HG02642 (cell line): ENCODE measurements at regions not wholly inside any gene's neighbourhood (a gene's known extent, or its start where the extent isn't known, plus 50 kb on each side); places are given as distances from the start of the nearest gene placed in this dataset.

Experiments used
- ATAC-seq: cut with Tn5 transposase; IDR thresholded peaks from one replicate; pipeline ENCODE4 v1.9.1; 2021; ENCODE audit warnings: mild to moderate bottlenecking; ENCODE audit not compliant: unreplicated experiment, poor library complexity

DNA sequence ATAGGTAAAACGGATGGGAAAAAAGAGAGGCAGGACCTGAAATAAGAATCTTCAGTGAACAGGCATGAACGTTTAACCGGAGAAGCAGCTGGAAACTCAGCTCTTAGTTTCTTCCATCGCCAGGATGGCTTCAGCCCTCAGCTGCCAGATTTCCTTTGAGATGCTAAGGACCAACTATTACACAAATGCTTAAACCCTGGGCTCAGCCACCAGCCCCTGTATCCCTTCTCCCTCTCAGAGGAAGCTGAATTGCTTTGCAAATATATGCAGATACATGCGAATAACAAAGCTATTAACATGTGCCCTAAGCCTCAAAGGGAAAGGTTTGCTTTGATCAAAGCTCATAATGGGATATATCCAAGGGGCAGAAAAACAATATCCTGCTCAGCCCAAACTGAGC is 515.1 kb downstream of the OMA1 start:
- ATAC-seq: no peak

DNA sequence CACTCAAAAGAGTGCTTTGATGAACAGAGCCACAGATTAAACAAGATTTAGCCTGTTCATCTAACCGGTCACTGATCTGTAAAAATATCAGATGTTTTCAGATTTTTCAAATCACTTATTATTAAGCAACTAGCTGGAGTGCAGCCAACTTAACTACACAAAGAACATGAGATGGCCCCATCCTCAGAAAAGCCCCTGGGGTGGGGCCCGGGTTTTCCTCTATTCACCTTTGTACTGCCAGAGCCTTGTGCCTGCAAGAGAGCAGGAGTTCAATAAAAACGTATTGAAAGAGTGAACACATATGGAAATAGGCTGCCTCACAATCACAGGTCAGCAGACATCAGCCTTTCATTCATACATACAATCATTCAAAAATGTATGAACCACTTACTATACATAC is 516.1 kb downstream of the OMA1 start:
- no peak for ATAC-seq

DNA sequence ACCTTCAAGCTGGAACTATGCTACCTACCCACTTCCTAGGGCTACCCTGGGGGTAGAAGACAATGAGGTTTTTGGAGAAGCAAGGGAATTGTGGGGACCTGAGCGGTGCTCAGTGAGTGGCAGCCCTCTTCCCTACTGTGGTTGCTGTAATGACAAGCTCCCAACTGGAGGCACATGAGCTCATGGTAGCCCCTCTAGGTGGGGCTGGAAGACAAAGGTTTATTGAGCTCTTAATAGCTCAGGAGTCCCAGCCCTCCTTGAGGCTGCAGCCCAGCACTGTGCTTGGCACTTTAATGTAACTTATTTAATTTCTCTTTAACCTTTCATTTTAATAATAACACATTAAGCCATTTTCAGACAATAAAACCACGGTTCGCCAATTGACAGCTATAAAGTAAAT is 528.9 kb downstream of the OMA1 start:
- ATAC-seq: no peak

DNA sequence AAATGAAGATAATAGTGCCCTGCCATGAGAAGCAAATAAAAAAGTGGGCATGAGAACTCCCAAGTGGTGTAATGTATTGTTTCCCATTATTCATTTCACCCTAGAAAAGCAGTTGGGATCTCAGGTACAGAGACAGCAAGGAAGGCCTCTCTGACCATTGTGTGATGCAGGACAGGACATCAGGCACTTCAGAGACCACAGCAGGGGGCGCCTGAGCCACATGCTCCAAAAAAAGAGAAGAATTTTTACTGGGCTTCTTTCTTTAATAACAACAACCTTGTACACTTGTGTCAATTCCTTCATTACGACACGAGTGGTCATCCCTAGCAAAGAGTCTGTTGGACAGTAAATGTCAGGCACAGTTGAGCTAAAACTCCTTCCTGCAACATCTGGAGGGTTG is 533.3 kb downstream of the OMA1 start:
- no peak for ATAC-seq

DNA sequence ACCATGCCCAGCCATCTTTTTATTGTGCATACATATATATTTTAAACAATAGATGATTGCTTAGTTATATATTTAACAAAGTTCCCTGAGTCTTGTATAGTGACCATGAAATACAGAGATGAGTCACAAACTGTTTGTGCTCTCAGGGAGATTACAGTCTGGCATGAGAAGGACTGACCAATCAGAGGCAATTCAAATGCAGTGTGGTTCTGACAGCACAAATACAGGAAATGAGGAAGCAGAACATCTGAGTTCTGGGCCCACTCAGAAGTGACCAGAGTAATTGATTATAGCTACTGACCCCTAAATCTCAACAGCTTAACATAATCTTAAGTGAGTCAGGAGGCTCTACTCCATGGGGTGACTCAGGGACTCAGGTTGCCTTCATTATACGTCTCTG is 534.5 kb downstream of the OMA1 start:
- no peak for ATAC-seq

DNA sequence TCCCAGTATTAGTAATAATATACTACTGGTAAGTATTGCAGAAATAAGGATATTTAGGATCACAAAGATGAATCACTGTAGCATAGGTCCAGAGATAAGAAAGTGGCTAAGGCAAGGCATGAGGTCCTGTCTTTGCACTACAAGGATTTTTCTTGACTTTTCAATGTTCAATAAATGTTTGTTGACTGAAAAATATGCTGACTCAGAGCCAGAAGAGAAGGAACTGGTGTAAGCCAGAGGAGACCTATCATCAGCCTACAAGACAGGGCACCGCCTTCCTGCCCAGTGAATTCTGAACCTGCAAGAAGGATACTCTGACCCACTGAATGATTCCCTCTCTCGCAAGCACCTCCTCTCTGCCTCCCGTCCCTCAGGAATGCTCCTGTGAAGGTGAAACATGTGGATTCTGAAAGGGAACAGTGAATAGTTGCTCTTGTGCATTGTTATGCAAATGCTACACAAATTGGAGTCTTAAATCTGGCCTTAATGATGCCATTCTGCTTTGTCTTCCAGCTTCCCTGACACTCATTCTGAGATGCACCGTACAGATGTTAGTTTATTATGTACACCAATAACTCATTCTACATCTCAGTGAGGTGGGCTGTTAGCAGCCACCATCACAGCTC is 540.0 kb downstream of the OMA1 start:
- ATAC-seq: no peak

DNA sequence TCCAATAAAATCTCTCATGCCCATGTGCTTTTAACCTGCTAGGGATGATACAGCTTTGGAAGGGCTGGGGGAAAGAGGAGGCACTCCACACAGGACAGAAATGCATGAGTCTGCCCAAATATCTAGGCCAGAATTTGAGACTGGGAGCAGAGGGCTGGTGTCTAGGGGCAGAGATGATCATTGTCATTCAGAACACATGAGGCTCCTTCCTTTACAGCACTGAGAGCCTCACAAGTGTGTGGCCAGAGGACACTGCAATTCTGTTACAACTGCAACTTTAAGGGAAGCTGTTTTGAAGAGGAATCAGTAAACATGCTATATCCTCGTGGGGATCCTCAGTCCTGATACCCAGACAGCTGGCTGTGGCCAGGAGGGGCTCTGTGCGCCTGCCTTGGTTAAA is 541.3 kb downstream of the OMA1 start:
- no peak for ATAC-seq

DNA sequence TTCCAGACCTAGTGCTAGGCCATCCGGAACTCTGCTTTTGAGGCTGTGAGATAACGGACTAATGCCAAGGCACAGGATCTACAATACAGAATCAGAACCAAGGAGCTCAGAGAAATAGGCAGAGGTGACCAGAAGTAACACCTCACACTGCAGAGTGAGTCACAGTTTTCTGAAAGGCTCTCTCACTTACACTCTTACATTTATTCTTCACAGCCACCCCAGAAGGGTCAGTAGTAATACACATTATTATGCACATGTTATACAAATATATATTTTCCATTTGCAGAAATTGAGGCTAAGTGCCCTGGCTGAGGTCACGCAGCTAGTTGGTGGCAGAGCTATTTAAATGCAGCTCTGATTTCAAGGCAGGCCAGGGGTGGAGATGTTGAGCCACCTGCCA is 542.5 kb downstream of the OMA1 start:
- no peak for ATAC-seq

DNA sequence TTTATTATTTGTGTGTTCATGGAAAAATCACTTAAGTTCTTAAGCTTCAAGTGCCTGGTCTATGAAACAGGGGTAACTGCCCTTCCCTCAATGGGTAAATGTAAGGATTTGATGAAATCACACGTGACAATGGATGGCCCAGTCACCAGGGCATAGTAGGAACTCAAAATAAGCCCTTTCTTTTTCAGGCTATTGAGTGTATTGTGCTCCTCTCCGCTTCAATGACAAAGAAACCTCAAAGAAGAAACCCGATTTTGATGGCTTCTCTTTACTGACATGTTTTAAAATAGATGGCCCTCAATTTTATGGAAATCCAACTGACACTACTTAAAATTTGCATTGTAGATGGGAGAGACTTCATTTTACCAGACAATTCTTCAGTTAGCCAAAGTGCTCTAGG is 543.5 kb downstream of the OMA1 start:
- no peak for ATAC-seq

DNA sequence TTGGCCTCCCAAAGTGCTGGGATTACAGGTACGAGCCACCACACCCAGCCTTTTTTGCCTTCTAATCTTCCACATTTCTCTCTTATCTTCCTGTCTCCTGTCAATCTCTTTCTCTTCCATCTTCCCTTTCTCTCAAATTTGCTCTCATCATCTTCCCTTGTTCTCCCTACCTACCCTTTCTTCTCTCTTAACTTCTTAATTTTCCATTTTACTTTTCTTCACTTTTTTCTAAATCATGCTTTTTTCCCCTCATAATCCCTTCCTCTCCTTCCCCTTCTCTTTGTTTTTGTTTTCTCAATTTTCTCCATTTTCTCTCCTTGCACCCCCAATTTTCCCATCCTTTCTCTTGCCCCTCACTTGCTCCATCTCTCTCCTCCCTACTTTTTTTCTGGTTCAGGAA is 545.7 kb downstream of the OMA1 start:
- ATAC-seq: no peak

DNA sequence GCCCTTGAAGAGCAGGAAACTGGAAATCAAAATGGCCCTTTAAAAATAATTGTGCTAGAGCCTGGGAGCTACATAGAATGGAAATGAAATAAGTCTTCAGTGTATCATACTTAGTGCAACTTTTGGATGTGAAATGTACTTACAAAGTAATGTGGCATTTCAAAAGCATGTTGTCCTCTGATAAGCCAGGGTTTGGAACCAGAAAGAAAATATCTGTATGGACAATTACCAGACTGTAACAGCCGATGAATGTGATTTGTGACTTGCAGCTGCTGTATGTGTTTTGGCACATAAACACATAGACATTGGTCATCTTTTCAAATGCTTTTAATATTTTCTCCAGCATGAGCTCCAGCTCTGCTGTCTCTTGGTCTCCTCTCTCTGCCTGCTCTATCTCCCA is 546.4 kb downstream of the OMA1 start:
- no peak for ATAC-seq

DNA sequence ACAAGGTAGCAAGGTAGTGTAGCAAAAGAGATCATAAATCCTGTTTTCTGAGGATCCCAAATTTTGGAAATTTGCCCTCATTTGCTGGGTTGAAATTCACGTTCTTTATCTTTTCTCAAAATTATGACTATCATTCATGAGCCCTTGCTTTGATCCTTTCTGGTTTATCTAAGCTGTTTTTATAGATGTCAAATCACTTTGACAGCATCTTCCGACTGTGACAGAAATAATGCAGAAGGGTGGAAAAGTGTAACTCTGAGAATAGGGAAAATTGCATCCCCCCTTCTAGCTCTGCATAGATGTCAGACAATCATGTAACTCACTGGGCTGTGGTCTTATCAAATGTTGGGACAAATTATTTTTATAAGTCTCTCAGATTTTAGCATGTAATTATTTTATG is 550.1 kb downstream of the OMA1 start:
- no peak for ATAC-seq

DNA sequence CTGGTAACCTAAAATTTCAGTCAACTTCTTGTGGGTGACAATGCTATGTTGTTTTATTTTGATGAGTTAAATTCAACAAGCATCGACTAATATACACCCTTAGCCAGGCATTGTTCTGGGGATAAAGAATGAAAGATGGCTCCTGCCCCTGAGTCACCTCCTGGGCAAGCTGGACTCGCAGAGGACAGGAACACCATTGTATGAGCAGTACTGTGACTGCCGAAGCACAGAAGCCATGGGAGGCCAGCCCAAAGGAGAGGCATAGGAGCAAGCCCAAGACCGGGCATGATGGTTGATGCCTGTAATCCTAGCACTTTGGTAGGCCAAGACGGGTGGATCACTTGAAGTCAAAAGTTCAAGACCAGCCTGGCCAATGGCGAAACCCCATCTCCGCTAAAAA is 555.2 kb downstream of the OMA1 start:
- ATAC-seq: no peak

DNA sequence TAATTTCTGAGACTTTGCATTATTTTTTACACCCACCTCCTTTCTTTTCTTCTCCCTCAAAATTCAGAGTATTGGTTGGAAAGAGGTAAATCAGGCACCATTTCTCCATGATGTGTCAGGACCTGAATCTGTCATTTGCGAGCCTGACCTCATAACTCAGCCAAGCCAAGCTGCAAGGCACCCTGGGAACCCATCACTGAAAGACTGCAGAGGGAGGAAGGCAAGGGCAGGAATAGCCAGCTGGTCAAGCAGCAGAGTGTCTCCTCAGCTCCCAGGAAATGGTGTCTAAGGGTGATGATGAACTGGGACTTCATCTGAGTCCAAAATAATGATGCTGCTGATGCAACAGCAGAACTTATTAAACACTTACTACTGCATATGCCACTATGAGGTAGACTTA is 556.6 kb downstream of the OMA1 start:
- no peak for ATAC-seq

DNA sequence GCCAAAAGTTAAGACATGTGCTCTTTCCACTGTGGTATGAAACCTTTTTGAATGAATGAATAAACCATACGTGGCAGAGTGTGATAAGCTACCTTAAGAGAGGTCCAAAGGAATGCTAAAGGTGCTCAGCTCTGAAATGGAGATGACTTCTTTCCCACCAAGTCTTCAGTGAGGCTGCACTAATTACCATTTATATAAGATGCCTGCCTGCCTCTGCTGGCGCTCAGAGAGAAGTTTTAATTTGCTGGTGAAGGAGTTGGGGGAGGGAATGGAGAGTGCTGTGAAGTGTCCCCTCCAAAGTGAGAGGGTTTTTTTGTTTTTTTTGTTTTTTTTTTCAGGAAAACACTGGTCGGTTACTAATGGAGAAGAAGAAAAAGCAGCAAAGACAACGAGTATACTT is 559.0 kb downstream of the OMA1 start:
- no peak for ATAC-seq

DNA sequence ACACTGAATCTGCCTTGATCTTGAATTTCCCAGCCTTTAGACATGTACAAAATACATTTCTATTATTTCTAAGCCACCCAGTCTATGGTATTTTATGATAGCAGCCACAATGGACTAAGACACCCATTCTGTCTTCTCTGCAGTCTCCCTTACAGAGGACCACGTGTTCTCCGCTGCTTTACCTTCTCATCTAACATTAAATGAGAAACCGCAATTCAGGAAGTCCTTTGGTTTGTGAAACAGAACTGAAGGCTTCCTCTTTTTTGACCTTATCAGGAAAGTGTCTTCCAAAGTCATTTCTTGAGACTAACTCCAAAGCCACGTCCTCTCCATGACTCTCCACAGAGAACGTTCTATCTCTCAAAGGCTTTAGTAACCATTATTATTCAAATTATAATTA is 560.1 kb downstream of the OMA1 start:
- peak; percentile 59 for ATAC-seq

DNA sequence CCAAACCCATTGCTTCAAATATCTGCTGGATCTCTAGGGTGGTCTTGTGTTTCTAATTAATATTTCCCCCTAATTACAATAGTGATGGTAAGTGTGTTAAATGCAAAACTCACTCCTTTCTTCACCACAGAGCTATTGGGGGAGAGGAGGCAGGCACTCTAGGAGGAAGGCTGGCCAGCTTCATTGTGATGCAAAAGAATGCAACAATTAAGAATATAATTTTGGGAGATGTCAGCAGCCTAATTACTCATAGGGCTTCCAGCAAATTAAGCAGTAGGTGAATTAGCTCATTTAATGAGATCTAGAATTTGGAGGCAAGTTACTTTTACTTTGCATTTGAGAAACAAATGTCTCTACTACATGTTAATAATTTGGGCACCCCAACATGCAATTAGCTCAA is 560.4 kb upstream of the DAB1 start:
- ATAC-seq: no peak

DNA sequence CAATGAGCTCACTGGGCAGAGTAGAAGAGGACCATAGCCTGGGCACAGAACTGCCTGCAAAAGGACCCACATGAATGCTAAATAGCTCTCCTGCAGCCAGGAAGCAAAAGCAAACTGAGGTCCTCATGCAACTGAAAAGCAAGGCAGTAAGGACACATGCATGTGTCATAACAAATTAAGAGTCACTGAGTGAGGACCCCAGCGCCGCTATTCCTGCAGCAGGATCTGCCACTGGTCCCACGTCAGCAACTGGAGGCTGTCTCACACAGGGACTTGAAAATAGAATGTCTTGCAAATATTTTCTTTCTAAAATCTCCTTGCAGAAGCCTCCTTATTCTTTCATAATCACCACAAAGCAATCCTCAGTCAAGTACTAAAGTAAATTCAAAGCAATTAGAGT is 559.6 kb upstream of the DAB1 start:
- no peak for ATAC-seq

DNA sequence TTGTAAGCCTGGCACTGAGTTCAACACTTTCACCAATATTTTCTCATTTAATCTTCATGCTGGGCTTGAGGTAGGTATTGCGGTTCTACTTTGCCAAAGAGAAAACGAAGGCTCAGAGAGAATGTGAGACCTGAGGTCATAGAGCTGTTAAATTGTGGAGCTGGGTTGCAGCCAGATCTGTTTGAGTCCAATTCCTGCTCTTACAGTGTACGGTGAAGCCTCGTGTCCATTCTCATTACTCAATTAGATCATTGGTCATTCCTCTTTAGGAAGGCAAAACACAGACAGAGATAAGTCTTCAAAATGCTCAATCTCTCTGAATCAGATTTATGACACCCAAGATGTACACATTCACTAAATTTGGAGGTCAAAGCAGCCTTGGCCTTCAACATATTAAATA is 559.0 kb upstream of the DAB1 start:
- no peak for ATAC-seq

DNA sequence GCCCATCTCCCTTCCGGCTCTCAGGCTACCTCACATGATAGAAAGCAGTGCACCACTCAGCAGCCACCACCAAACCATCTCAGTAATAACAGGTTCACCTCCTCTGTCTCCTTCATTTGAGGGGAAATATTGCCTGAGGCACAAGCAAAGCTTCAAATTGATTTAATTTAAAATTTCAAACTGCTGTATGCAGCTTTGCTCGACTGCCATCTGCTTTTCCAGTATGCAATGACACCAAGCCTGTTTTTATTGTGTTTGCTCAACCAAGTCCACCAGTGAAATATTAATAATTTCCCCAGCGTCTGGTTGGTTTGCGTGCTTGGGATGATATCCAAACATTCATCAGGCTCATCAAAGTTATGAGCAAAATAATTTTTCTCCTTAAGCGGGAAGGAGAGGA is 552.4 kb upstream of the DAB1 start:
- no peak for ATAC-seq

DNA sequence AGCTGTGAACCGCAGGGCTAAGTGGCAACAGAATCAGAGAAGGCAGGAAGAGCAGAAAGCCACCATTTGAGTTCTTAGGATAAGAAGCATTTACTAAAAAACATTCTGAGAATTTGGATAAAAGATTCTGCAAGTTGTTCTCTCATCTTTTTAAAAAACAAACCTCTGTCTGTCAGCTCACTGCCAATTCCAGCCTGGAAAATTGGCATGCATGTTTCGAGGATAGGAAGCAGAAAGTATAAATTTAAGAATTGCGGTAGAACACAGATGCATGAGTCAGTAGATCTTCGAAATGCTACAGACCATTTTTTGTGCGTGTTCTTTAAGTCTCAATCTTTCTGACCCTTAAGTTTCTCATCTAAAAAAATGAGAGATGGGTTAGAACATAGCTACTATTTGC is 544.5 kb upstream of the DAB1 start:
- ATAC-seq: no peak

DNA sequence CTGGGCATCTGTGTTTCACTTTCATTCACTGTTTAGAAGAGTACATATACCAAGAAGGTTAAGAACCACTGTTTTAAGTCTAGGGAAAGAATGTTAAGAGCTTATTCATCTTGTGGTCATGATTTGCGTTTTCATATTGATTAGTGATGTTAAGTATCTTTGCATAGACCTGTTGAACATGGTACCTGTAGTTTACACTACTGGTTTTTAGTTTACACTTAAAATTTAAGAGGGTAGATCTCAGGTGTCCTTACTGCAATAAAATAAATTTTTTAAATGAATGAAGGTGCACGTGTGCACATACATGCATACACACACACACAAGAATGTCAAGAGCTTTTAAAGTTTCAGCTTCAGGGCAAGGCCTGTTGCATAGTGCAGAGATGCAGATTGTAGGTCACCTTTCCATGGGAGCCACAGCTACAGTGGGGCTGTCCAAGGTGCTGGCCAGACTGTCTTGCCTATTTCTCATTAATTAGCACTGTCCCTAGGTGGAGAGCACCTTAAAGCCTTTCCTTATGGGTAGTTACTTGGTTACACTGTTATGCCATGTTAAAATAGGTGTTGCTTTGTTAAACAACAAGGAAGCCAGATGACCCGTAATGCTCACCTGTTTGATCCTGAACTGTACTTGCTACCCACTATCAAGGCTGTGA is 543.0 kb upstream of the DAB1 start:
- ATAC-seq: no peak

DNA sequence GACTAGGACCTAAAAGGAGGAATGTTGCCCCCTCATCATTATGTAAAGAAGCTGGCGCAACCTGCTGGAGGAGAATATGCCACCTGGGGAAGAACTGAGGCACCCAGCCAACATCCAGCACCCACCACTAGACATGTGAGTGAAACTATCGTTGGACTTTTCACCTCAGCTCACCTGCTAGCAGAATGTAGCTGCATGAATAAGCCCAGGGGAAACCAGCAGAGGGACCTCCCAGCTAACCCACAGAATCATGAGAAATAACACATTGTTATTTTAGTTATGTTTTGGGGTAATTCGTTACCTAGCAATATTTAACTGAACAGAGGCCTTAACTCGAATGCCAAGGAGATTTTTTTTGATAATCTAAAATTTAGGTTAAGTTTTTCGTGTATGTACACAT is 542.5 kb upstream of the DAB1 start:
- ATAC-seq: no peak
